GM21526 (cell line): ENCODE measurements at regions not wholly inside any gene's neighbourhood (a gene's known extent, or its start where the extent isn't known, plus 50 kb on each side); places are given as distances from the start of the nearest gene placed in this dataset.
"Not testable (repeated sequence)": the region's sequence is repeated elsewhere in the genome, so short reads cannot be mapped to it uniquely, and the experiment has no call there.

ENCODE experiments used
- ATAC-seq: cut with Tn5 transposase; IDR thresholded peaks from one replicate; pipeline ENCODE4 v1.9.1; 2021; ENCODE audit warnings: moderate library complexity; ENCODE audit not compliant: unreplicated experiment, low FRiP score

GRCh38 chr17:70677783-70678647 is 508.7 kb downstream of the KCNJ2 start:
- no peak for ATAC-seq

DNA sequence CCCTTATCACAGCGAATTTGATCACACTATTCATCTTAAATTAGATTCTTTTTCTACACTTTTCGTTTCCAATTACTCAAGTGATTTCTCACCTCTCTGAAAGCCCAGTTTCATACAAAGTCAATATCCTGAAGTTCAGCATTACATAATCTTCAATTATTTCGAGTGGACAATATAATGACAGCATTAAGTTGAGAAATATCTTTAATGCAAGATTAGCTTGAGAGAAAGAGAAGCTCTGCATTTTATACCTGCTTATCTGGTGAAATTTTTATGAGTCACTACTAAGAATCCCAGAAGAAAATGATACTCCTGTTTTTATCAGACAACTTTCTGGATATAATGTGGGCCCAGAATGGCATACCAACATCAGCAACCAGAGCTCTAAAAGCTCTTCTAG is 509.6 kb downstream of the KCNJ2 start:
- ATAC-seq: no peak

- ATAC-seq: no peak
These were observed 514.6 kb downstream of the KCNJ2 start for GRCh38 chr17:70683936-70684335.

GRCh38 chr17:70687421-70687820 is 518.1 kb downstream of the KCNJ2 start:
- ATAC-seq: no peak

- no peak for ATAC-seq
These were observed 521.8 kb downstream of the KCNJ2 start for GRCh38 chr17:70691150-70691549.

GRCh38 chr17:70699408-70699807 is 530.1 kb downstream of the KCNJ2 start:
- ATAC-seq: no peak

DNA sequence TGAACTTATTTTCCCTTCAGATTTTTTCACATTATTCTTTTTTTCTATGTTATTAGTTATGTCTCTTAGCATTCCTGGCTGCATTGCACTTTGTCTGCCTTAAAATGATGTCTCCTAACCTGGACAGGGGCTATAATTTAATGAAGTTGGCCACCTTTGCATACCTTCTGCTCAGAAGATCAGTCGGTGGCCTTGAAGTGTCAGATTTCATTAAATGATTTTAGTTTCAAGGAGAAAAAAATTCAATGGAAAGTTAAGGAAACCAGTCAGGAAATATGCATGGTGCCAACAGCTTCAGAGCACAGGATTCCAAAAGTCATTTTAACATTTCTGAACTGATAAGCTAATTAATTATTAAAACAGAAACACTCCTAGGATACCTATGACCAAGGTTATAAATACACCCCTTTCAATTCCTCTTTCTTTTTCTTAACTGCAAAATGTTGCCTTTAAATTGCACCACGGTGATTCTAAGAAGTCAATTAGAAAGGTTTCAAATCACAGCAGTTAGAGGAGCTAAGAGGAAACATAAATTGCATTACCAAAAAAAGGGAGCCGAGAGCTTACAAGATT is 533.4 kb downstream of the KCNJ2 start:
- no peak for ATAC-seq

DNA sequence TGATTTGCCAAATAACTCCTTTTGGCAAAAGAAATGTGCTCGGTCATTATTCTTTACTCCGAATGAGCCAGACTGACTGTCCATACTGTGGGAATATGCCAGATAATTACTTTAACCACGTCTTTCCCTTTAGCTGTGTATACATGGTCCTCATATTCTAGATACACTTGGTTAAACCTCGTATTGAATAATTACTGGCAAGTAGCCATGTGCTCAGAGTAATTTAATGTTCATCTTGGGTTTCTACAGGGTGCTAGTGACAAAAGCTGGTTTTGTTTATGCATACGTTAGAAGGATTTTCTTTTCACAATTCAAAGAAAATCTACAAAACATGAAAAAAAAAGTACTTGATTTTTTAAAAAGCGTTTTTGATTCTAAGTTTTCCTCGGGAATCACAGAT is 540.3 kb downstream of the KCNJ2 start:
- no peak for ATAC-seq

DNA sequence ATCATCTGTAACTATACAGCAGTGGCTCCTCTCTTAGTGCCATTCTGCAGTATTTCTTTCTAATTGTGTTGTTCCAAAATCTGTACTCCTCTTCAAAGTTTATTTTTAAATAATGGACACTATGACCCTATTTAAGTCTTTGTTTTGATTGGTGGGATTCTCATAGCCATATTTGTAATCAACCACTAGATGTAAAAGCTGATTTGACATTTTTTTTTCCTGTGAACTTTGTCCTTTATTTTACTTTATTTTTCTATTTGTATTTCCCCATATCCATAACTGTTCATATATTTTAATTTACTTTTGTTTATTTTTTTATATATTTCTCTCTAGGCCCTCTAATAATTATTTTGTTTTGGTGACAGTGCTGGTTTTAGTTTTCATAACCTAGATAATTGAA is 544.4 kb downstream of the KCNJ2 start:
- no peak for ATAC-seq

DNA sequence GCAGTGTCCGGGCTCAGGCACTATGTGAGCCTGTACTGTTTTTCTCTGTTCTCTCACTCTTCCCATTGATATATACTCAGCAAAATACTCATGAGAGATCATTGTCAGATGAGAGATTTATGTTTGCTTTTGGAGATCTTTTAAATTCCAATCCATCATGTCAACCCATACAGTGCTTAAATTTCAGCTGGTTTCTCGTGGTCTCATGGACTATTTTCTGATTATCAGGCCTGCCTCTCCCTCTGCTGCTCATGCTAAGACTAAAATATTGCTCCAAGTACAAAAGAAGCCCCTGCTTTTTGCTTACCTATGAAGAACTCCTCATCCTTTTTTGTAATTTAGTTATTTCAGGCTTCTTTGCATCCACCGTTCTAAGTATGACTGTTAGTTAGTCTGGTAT is 547.2 kb downstream of the KCNJ2 start:
- no peak for ATAC-seq

- ATAC-seq: no peak
These were observed 547.7 kb downstream of the KCNJ2 start for GRCh38 chr17:70717042-70717441.

DNA sequence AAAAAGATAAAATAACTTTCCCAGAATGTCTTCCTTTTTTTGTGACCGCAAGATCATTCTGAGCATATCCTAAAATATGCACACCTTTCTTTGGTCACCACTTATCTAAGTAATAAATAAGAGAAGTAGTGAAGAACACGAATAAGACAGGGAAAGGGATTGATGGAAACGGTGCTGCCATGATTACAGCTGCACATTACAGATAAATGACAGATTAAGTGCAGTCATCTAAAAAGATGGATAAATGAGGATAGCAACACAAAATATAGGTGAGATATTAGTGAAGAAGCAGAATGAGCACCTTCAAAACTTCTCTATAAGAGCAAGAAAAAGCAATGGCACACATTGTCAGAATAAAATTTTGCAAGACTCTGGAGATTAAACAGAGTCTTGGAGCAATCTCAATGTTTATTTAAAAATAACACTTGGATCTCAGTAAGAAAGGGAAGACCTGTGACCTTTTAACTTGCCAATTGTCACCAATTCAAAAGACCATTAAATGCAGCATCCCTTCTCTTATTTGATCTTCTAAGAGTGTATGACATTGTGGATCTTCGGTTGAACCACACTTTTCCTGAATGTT is 567.1 kb downstream of the KCNJ2 start:
- ATAC-seq: no peak

DNA sequence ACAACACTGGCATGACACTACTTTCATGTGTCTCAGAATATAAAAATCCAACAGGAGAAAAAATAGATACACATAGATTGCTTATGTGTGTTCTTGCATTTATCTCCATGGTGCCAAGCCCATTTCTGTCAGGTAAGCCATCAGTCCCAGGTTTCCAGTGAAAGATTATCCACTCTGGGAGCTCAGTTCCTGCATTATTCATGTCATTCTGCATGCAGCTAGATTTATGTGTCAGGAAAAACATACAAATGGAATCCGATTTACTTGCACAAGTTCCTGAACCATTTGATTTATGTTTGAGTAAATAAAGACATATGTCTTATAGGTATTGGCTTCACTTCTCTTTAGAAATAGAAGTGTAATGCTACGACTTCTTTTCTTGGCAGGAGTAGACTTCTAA is 569.7 kb downstream of the KCNJ2 start:
- no peak for ATAC-seq

DNA sequence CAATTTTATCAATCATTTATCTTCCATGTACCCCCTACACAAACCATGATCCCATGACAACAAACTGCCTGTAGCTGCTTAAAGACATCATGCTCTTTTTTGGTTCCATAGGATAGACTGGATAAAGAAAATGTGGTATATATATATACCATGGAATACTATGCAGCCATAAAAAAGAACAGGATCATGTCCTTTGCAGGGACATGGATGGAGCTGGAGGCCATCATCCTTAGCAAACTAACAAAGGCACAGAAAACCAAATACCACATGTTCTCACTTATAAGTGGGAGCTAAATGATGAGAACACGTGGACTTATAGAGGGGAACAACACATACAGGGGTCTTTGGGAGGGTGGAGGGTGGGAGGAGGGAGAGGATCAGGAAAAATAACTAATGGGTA is 577.2 kb downstream of the KCNJ2 start:
- ATAC-seq: not testable (repeated sequence)

DNA sequence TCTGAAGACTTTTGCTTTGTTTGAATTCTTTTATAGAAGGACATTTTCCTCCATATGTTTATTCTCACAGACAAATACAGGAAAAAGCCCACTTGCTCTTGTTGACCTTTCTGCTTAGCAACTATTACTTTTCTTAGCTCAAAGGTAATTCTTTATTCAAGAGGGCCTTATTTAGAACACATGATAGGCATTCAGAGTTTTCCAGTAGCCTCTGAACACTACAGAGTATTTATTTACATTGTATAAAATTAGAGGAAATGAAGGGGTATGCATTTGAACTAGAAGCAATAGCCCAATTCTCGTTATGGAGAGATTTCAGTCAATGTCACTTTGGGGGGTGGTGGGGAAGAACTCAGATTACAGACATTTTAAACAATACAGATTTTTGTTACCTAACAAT is 581.7 kb downstream of the KCNJ2 start:
- ATAC-seq: no peak

DNA sequence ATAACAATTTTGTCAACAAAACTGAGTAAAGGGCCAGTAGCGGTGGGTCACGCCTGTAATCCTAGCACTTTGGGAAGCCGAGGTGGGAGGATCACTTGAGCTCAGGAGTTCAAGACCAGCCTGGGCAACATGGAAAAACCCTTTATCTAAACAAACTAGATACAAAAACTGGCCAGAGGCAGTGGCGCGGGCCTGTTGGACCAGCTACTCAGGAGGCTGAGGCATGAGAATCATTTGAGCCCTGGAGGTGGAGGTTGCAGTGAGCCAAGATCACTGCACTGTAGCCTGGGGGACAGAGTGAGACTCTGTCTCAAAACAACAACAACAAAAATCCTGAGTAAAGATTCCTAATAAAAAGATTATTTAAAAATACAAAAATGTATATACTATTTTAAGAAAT is 583.1 kb downstream of the KCNJ2 start:
- ATAC-seq: not testable (repeated sequence)

- no peak for ATAC-seq
These were observed 583.7 kb downstream of the KCNJ2 start for GRCh38 chr17:70752966-70753467.

GRCh38 chr17:70763018-70763417 is 593.7 kb downstream of the KCNJ2 start:
- no peak for ATAC-seq

DNA sequence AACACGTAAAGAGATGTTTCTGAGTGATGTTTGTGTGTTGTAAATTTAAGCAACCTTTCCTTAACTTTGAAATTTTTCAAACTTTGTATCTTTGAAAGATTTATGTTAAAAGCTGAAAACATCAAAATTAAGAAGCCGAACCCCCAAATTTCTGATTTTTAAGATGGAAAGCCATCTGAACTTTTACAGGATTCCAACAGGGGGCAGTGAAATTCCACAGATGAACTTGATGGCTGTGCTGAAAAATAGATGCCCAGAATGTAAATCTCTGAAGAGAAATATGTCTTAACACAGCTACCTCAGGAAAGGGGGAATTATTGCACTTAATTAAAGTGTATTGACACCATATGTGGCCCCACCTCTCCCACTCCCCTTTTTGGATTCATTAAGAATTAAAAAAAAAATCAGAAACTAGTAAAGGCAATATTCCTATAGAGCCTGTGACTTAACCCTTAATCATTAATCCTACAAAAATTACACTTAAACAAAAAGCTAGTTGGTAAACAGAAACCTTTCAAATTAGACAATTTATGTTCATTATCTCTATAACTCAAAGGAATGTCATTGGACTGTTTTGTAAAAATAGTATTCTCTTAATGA is 597.9 kb downstream of the KCNJ2 start:
- no peak for ATAC-seq

- ATAC-seq: no peak
These were observed 600.6 kb downstream of the KCNJ2 start for GRCh38 chr17:70769956-70770355.

DNA sequence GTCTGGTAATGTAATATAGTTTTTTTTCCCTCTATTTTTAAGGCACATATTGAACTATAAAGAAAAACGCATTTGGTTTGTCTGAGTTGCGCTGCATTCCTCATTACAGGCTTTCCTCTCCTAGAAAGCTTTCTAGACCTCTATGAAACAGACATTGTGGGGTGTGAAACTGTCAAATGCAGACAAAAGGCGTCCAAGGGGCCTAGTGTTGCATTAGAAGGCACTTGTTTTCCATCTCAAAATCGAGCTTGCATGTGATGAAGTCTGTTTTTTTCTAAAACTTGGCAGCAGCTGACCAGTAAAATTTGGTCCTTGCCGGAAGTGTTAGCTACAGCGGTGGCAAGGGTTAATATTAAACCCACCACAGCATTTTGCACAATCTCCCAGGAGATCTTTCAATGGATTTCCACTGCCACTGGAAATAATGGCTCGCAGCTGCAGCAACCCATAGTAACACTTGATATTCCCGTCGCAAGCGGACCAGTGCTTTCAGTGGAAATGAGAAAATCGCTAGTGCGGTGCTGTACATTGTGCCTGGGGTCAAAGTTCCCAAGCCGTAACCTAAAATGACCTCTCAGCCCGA is 602.6 kb downstream of the KCNJ2 start:
- no peak for ATAC-seq
